GM18502 (cell line): ENCODE measurements at regions not wholly inside any gene's neighbourhood (a gene's known extent, or its start where the extent isn't known, plus 50 kb on each side); places are given as distances from the start of the nearest gene placed in this dataset.

Source experiments
- ATAC-seq: cut with Tn5 transposase; IDR thresholded peaks from one replicate; pipeline ENCODE4 v1.9.1; 2021; ENCODE audit warnings: mild to moderate bottlenecking; ENCODE audit not compliant: unreplicated experiment, poor library complexity

- ATAC-seq: no peak
These were observed 272.0 kb upstream of the RORA start for GRCh38 chr15:61500951-61501620.

GRCh38 chr15:61500523-61500922 is 271.4 kb upstream of the RORA start:
- ATAC-seq: no peak

GRCh38 chr15:61499376-61499775 is 270.3 kb upstream of the RORA start:
- ATAC-seq: no peak

- no peak for ATAC-seq
These were observed 260.5 kb upstream of the RORA start for GRCh38 chr15:61489571-61489970.

GRCh38 chr15:61483599-61483998 is 254.5 kb upstream of the RORA start:
- ATAC-seq: no peak

- ATAC-seq: no peak
These were observed 252.8 kb upstream of the RORA start for GRCh38 chr15:61481886-61482285.

GRCh38 chr15:61480863-61481262 is 251.8 kb upstream of the RORA start:
- no peak for ATAC-seq

GRCh38 chr15:61480295-61480694 is 251.2 kb upstream of the RORA start:
- no peak for ATAC-seq

- no peak for ATAC-seq
These were observed 250.5 kb upstream of the RORA start for GRCh38 chr15:61479613-61480012.

- ATAC-seq: no peak
These were observed 247.6 kb upstream of the RORA start for GRCh38 chr15:61476741-61477140.

- no peak for ATAC-seq
These were observed 245.7 kb upstream of the RORA start for GRCh38 chr15:61474796-61475195.

- ATAC-seq: no peak
These were observed 238.7 kb upstream of the RORA start for GRCh38 chr15:61467823-61468222.

GRCh38 chr15:61459785-61460707 is 230.9 kb upstream of the RORA start:
- no peak for ATAC-seq

- no peak for ATAC-seq
These were observed 228.1 kb upstream of the RORA start for GRCh38 chr15:61457050-61457733.

- ATAC-seq: no peak
These were observed 220.1 kb upstream of the RORA start for GRCh38 chr15:61449186-61449702.

- ATAC-seq: no peak
These were observed 218.9 kb upstream of the RORA start for GRCh38 chr15:61447981-61448380.

- ATAC-seq: no peak
These were observed 215.5 kb upstream of the RORA start for GRCh38 chr15:61444585-61444984.

GRCh38 chr15:61442821-61443220 is 213.7 kb upstream of the RORA start:
- ATAC-seq: no peak

GRCh38 chr15:61441891-61442290 is 212.8 kb upstream of the RORA start:
- no peak for ATAC-seq

- ATAC-seq: no peak
These were observed 197.4 kb upstream of the RORA start for GRCh38 chr15:61426466-61426865.

GRCh38 chr15:61425934-61426333 is 196.8 kb upstream of the RORA start:
- ATAC-seq: no peak
